ENCODE measurements at regions not wholly inside any gene's neighbourhood (a gene's known extent, or its start where the extent isn't known, plus 50 kb on each side); places are given as distances from the start of the nearest gene placed in this dataset.

DNA sequence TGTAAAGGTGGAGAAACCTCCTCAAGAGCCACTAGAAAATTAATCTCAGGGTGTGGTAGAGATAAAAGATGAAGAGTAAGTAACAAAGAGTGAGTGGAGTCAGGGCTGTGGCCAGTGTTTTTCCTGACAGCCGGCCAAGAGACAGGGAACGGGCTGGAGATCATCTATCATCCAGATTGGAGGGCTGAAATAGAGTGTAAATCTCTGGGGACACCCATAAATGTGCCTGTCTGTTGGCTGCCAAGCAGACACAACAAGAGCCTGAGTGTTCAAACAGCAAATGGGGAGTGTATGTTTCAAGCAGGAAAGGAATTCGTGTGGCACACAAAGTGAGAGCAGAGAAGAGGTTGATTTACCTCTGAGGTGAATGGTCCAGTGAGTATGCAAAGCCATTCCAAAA lies 326.4 kb upstream of the KHDRBS2 start:
- DNase-seq (ENCODE audit: low read depth) (no peak), FAIRE-seq (no peak)
- no peaks in the 10 kb centered on the region for H3K27me3 ChIP-seq (ENCODE audit: control insufficient read depth, insufficient read depth, low read length)
- H3K4me3 ChIP-seq (ENCODE audit: low read depth, low read length): no peak overlapping the region
- TF ChIP-seq CTCF (IDR thresholded peaks at IDR 0.05; ENCODE audit: insufficient read depth, low read length, severe bottlenecking): no peak
- H3K36me3 ChIP-seq (ENCODE audit: control insufficient read depth, insufficient read depth, low read length): no peaks in the 10 kb centered on the region

GRCh38 chr6:62570372-62570771 lies 284.3 kb upstream of the KHDRBS2 start:
- DNase-seq (ENCODE audit: low read depth): no peak
- TF ChIP-seq CTCF (IDR thresholded peaks at IDR 0.05; ENCODE audit: insufficient read depth, low read length, severe bottlenecking): no peak
- no peaks in the 10 kb centered on the region for H3K36me3 ChIP-seq (ENCODE audit: control insufficient read depth, insufficient read depth, low read length)
- H3K4me3 ChIP-seq (ENCODE audit: low read depth, low read length): no peak overlapping the region
- FAIRE-seq: no peak
- no peaks in the 10 kb centered on the region for H3K27me3 ChIP-seq (ENCODE audit: control insufficient read depth, insufficient read depth, low read length)

DNA sequence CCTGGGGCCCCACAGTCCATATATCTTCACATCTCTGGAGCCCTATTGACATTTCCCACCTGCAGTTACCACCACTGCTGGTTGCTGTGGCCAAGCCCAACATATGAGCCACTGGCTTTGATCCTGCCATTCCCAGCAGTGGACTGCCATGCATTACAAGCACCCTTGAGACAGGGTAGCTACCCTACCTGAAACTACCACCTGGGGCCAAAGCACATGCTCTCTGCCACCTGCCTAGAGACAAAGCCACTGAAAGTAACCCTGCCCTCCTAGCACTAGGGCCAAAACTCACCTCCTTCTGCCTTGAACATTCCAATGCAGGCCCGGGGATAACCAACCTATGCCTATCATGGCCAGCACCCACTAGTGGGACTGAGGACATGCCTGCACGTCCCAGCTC lies 255.5 kb upstream of the KHDRBS2 start:
- DNase-seq (ENCODE audit: low read depth) (no peak), FAIRE-seq (no peak)
- TF ChIP-seq CTCF (IDR thresholded peaks at IDR 0.05; ENCODE audit: insufficient read depth, low read length, severe bottlenecking): no peak
- no peak overlapping the region for H3K4me3 ChIP-seq (ENCODE audit: low read depth, low read length)
- H3K36me3 ChIP-seq (ENCODE audit: control insufficient read depth, insufficient read depth, low read length): no peaks in the 10 kb centered on the region
- H3K27me3 ChIP-seq (ENCODE audit: control insufficient read depth, insufficient read depth, low read length): no peaks in the 10 kb centered on the region

DNA sequence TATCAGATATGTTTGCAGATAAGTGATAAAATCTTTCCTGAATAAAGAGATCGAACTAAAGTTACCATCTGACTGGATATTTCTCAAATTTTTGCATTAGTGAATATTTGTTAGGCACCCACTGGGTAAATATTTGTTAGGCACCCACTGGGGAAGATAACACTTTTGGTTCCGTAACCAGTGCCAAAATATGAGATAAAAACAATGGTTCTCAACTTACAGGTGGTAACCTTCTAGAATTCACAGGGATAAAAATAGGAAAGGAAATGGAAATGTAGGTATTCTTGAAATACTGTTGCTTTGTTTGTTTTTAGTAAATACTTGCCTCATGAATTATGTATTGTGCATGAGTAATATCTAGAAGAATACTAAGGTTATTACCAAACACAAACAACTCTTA lies 245.0 kb upstream of the KHDRBS2 start:
- Histone ChIP-seq H3K4me3 (ENCODE audit: low read depth, low read length) (no peak overlapping the region), H3K27me3 (ENCODE audit: control insufficient read depth, insufficient read depth, low read length) (no peaks in the 10 kb centered on the region), H3K36me3 (ENCODE audit: control insufficient read depth, insufficient read depth, low read length) (no peaks in the 10 kb centered on the region)
- no peak for TF ChIP-seq CTCF (IDR thresholded peaks at IDR 0.05; ENCODE audit: insufficient read depth, low read length, severe bottlenecking)
- DNase-seq (ENCODE audit: low read depth): no peak
- no peak for FAIRE-seq

GRCh38 chr6:62528894-62529526 lies 243.0 kb upstream of the KHDRBS2 start:
- FAIRE-seq: peak; percentile 52
- no peak for TF ChIP-seq CTCF (IDR thresholded peaks at IDR 0.05; ENCODE audit: insufficient read depth, low read length, severe bottlenecking)
- DNase-seq (ENCODE audit: low read depth): no peak
- no peak overlapping the region for H3K4me3 ChIP-seq (ENCODE audit: low read depth, low read length)
- H3K27me3 ChIP-seq (ENCODE audit: control insufficient read depth, insufficient read depth, low read length): no peaks in the 10 kb centered on the region
- H3K36me3 ChIP-seq (ENCODE audit: control insufficient read depth, insufficient read depth, low read length): no peaks in the 10 kb centered on the region

DNA sequence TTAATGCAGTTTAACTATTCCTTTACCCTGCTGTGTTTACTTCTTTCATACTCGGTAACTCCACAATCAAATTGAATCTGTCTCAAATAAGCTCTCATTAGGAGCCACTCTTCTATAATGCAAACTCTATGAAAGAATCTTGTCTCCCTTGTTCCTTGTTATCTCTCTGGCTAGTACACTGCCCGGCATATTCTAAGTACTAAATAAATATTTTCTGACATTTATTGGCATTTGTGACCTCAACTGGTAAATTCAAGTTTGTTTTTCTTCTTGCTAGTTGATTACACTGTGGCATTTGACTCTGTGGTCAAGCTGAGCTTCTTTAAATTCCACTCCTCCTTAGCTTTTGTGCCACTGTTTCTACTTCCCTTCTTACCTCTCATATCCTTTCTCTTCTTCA lies 237.6 kb upstream of the KHDRBS2 start:
- Histone ChIP-seq H3K4me3 (ENCODE audit: low read depth, low read length) (no peak overlapping the region), H3K27me3 (ENCODE audit: control insufficient read depth, insufficient read depth, low read length) (no peaks in the 10 kb centered on the region), H3K36me3 (ENCODE audit: control insufficient read depth, insufficient read depth, low read length) (no peaks in the 10 kb centered on the region)
- DNase-seq (ENCODE audit: low read depth) (no peak), FAIRE-seq (no peak)
- TF ChIP-seq CTCF (IDR thresholded peaks at IDR 0.05; ENCODE audit: insufficient read depth, low read length, severe bottlenecking): no peak

Measured in bronchial epithelial cell (primary cell).